ENCODE measurements at regions not wholly inside any gene's neighbourhood (a gene's known extent, or its start where the extent isn't known, plus 50 kb on each side); places are given as distances from the start of the nearest gene placed in this dataset.
A peak's percentile ranks its signal among the peaks of the same experiment; 100 is the strongest.

GRCh38 chr2:205892665-205893259 lies 193.2 kb downstream of the INO80D start:
- no peak for TF ChIP-seq CTCF (IDR thresholded peaks at IDR 0.05; ENCODE audit: low read depth, low read length, missing control alignments)
- in situ Hi-C loops (cut with HindIII; ENCODE audit: low sequenced_read_pairs), result loop anchor here (5.0 kb wide), 1 partner anchor 90 kb away; no protein-coding TSS in a partner anchor
- H3K4me3 ChIP-seq (ENCODE audit: low read depth, low read length), result no peak overlapping the region
- no peak for DNase-seq (ENCODE audit: low read depth)

- H3K4me3 ChIP-seq (ENCODE audit: low read depth, low read length), result no peak overlapping the region
- no peak for TF ChIP-seq CTCF (IDR thresholded peaks at IDR 0.05; ENCODE audit: low read depth, low read length, missing control alignments)
- DNase-seq (ENCODE audit: low read depth), result peak; percentile 88
- in situ Hi-C loops (cut with HindIII; ENCODE audit: low sequenced_read_pairs), result loop anchor here (5.0 kb wide), 1 partner anchor 90 kb away; no protein-coding TSS in a partner anchor
Measured at GRCh38 chr2:205892251-205892655, 193.7 kb downstream of the INO80D start.

- in situ Hi-C loops (cut with HindIII; ENCODE audit: low sequenced_read_pairs), result no loop called here
- no peak overlapping the region for H3K4me3 ChIP-seq (ENCODE audit: low read depth, low read length)
- TF ChIP-seq CTCF (IDR thresholded peaks at IDR 0.05; ENCODE audit: low read depth, low read length, missing control alignments), result no peak
- DNase-seq (ENCODE audit: low read depth), result no peak
Measured at GRCh38 chr2:205889114-205889513, 196.9 kb downstream of the INO80D start.

GRCh38 chr2:205887637-205888036 lies 198.3 kb downstream of the INO80D start:
- no peak for TF ChIP-seq CTCF (IDR thresholded peaks at IDR 0.05; ENCODE audit: low read depth, low read length, missing control alignments)
- DNase-seq (ENCODE audit: low read depth), result no peak
- no peak overlapping the region for H3K4me3 ChIP-seq (ENCODE audit: low read depth, low read length)
- in situ Hi-C loops (cut with HindIII; ENCODE audit: low sequenced_read_pairs), result no loop called here

- TF ChIP-seq CTCF (IDR thresholded peaks at IDR 0.05; ENCODE audit: low read depth, low read length, missing control alignments), result peak; percentile 83
- peak; percentile 55 for DNase-seq (ENCODE audit: low read depth)
- in situ Hi-C loops (cut with HindIII; ENCODE audit: low sequenced_read_pairs), result no loop called here
- no peak overlapping the region for H3K4me3 ChIP-seq (ENCODE audit: low read depth, low read length)
Measured at GRCh38 chr2:205885492-205886099, 200.4 kb downstream of the INO80D start.

GRCh38 chr2:205883965-205884364 lies 201.7 kb downstream of the NRP2 start:
- no peak for DNase-seq (ENCODE audit: low read depth)
- in situ Hi-C loops (cut with HindIII; ENCODE audit: low sequenced_read_pairs), result no loop called here
- H3K4me3 ChIP-seq (ENCODE audit: low read depth, low read length), result no peak overlapping the region
- TF ChIP-seq CTCF (IDR thresholded peaks at IDR 0.05; ENCODE audit: low read depth, low read length, missing control alignments), result no peak
